H4 (cell line): ENCODE measurements at regions not wholly inside any gene's neighbourhood (a gene's known extent, or its start where the extent isn't known, plus 50 kb on each side); places are given as distances from the start of the nearest gene placed in this dataset.
"Not testable (repeated sequence)": the region's sequence is repeated elsewhere in the genome, so short reads cannot be mapped to it uniquely, and the experiment has no call there.

ENCODE experiments used
- DNase-seq: peaks from one replicate; pipeline ENCODE4 v3.0.0-alpha.2; 2015; ENCODE audit warnings: low spot score

GRCh38 chr16:13798211-13798610 is 121.7 kb upstream of the ERCC4 start:
- no peak for DNase-seq

GRCh38 chr16:13803974-13804373 is 116.0 kb upstream of the ERCC4 start:
- DNase-seq = no peak

GRCh38 chr16:13805951-13806350 is 114.0 kb upstream of the ERCC4 start:
- DNase-seq = no peak

- no peak for DNase-seq
Measured at GRCh38 chr16:13806671-13807070, 113.3 kb upstream of the ERCC4 start.

- no peak for DNase-seq
Measured at GRCh38 chr16:13808102-13808501, 111.9 kb upstream of the ERCC4 start.

GRCh38 chr16:13809765-13810164 is 110.2 kb upstream of the ERCC4 start:
- no peak for DNase-seq

GRCh38 chr16:13811834-13812233 is 108.1 kb upstream of the ERCC4 start:
- no peak for DNase-seq

- DNase-seq = no peak
Measured at GRCh38 chr16:13816701-13817100, 103.3 kb upstream of the ERCC4 start.

GRCh38 chr16:13823501-13823900 is 96.5 kb upstream of the ERCC4 start:
- DNase-seq = no peak

- peak; percentile 55 for DNase-seq
Measured at GRCh38 chr16:13829697-13830299, 90.2 kb upstream of the ERCC4 start.

- no peak for DNase-seq
Measured at GRCh38 chr16:13833515-13833914, 86.4 kb upstream of the ERCC4 start.

- no peak for DNase-seq
Measured at GRCh38 chr16:13835387-13835786, 84.6 kb upstream of the ERCC4 start.

- DNase-seq = no peak
Measured at GRCh38 chr16:13835935-13836730, 83.8 kb upstream of the ERCC4 start.

- no peak for DNase-seq
Measured at GRCh38 chr16:13838401-13839190, 81.4 kb upstream of the ERCC4 start.

- no peak for DNase-seq
Measured at GRCh38 chr16:13839577-13839976, 80.4 kb upstream of the ERCC4 start.

- no peak for DNase-seq
Measured at GRCh38 chr16:13845232-13845631, 74.7 kb upstream of the ERCC4 start.

- no peak for DNase-seq
Measured at GRCh38 chr16:13848795-13849194, 71.2 kb upstream of the ERCC4 start.

- DNase-seq = not testable (repeated sequence)
Measured at GRCh38 chr16:13850173-13850572, 69.8 kb upstream of the ERCC4 start.

GRCh38 chr16:13852827-13853226 is 67.1 kb upstream of the ERCC4 start:
- no peak for DNase-seq

GRCh38 chr16:13856398-13856797 is 63.6 kb upstream of the ERCC4 start:
- peak; percentile 33 for DNase-seq

GRCh38 chr16:13856811-13857511 is 63.0 kb upstream of the ERCC4 start:
- DNase-seq = no peak
